ENCODE measurements at regions not wholly inside any gene's neighbourhood (a gene's known extent, or its start where the extent isn't known, plus 50 kb on each side); places are given as distances from the start of the nearest gene placed in this dataset.
A peak's percentile ranks its signal among the peaks of the same experiment; 100 is the strongest.
"Not testable (repeated sequence)": the region's sequence is repeated elsewhere in the genome, so short reads cannot be mapped to it uniquely, and the experiment has no call there.

- DNase-seq (ENCODE audit: insufficient read length, low spot score), result no peak
- no peak for TF ChIP-seq POLR2A (IDR thresholded peaks at IDR 0.05; ENCODE audit: low read depth, low read length)
- no peak for FAIRE-seq
Observed at GRCh38 chr2:109059474-109060165, 69.4 kb upstream of the SH3RF3 start.

- DNase-seq (ENCODE audit: insufficient read length, low spot score) (no peak), FAIRE-seq (no peak)
- no peak for TF ChIP-seq POLR2A (IDR thresholded peaks at IDR 0.05; ENCODE audit: low read depth, low read length)
Observed at GRCh38 chr2:109058802-109059201, 69.8 kb upstream of the EDAR start.

- DNase-seq (ENCODE audit: insufficient read length, low spot score), result no peak
- TF ChIP-seq POLR2A (IDR thresholded peaks at IDR 0.05; ENCODE audit: low read depth, low read length), result no peak
Observed at GRCh38 chr2:109058191-109058632, 69.2 kb upstream of the EDAR start.

GRCh38 chr2:109057686-109058085 is 68.7 kb upstream of the EDAR start:
- no peak for TF ChIP-seq POLR2A (IDR thresholded peaks at IDR 0.05; ENCODE audit: low read depth, low read length)
- DNase-seq (ENCODE audit: insufficient read length, low spot score), result no peak
- FAIRE-seq, result no peak

More at GRCh38 chr2:109058191-109058632, 69.2 kb upstream of the EDAR start:
- no peak for FAIRE-seq

- TF ChIP-seq POLR2A (IDR thresholded peaks at IDR 0.05; ENCODE audit: low read depth, low read length), result no peak
- DNase-seq (ENCODE audit: insufficient read length, low spot score) (no peak), FAIRE-seq (no peak)
Observed at GRCh38 chr2:109055435-109055834, 66.4 kb upstream of the EDAR start.

- TF ChIP-seq POLR2A (IDR thresholded peaks at IDR 0.05; ENCODE audit: low read depth, low read length), result no peak
- no peak for DNase-seq (ENCODE audit: insufficient read length, low spot score)
- FAIRE-seq, result no peak
Observed at GRCh38 chr2:109054865-109055264, 65.8 kb upstream of the EDAR start.

GRCh38 chr2:109053716-109054115 is 64.7 kb upstream of the EDAR start:
- FAIRE-seq, result no peak
- DNase-seq (ENCODE audit: insufficient read length, low spot score), result no peak
- no peak for TF ChIP-seq POLR2A (IDR thresholded peaks at IDR 0.05; ENCODE audit: low read depth, low read length)

- TF ChIP-seq POLR2A (IDR thresholded peaks at IDR 0.05; ENCODE audit: low read depth, low read length), result no peak
- FAIRE-seq, result no peak
- DNase-seq (ENCODE audit: insufficient read length, low spot score), result no peak
Observed at GRCh38 chr2:109052922-109053321, 63.9 kb upstream of the EDAR start.

GRCh38 chr2:109049022-109049421 is 60.0 kb upstream of the EDAR start:
- FAIRE-seq (no peak), DNase-seq (ENCODE audit: insufficient read length, low spot score) (no peak)
- TF ChIP-seq POLR2A (IDR thresholded peaks at IDR 0.05; ENCODE audit: low read depth, low read length), result no peak

- DNase-seq (ENCODE audit: insufficient read length, low spot score) (no peak), FAIRE-seq (no peak)
- no peak for TF ChIP-seq POLR2A (IDR thresholded peaks at IDR 0.05; ENCODE audit: low read depth, low read length)
Observed at GRCh38 chr2:109048163-109048562, 59.1 kb upstream of the EDAR start.

GRCh38 chr2:109047569-109047968 is 58.5 kb upstream of the EDAR start:
- FAIRE-seq; DNase-seq (ENCODE audit: insufficient read length, low spot score): not testable (repeated sequence)

GRCh38 chr2:109046925-109047508 is 58.0 kb upstream of the EDAR start:
- DNase-seq (ENCODE audit: insufficient read length, low spot score) (peak; percentile 28), FAIRE-seq (no peak)
- TF ChIP-seq POLR2A (IDR thresholded peaks at IDR 0.05; ENCODE audit: low read depth, low read length), result no peak

- no peak for TF ChIP-seq POLR2A (IDR thresholded peaks at IDR 0.05; ENCODE audit: low read depth, low read length)
- no peak for DNase-seq (ENCODE audit: insufficient read length, low spot score)
- no peak for FAIRE-seq
Observed at GRCh38 chr2:109045505-109045904, 56.5 kb upstream of the EDAR start.

GRCh38 chr2:109038992-109039391 is 50.0 kb upstream of the EDAR start:
- DNase-seq (ENCODE audit: insufficient read length, low spot score) (no peak), FAIRE-seq (no peak)
- TF ChIP-seq POLR2A (IDR thresholded peaks at IDR 0.05; ENCODE audit: low read depth, low read length), result no peak
